Activated CD4-positive, alpha-beta T cell treated with anti-CD3 and anti-CD28 coated beads, Interleukin-2, Interleukin-4, amounts not matched to agents 100 ng/mL and 50 ng/mL, durations not matched to agents 16 hours and 8 hours (primary cell): ENCODE measurements at regions not wholly inside any gene's neighbourhood (a gene's known extent, or its start where the extent isn't known, plus 50 kb on each side); places are given as distances from the start of the nearest gene placed in this dataset.
"Not testable (repeated sequence)": the region's sequence is repeated elsewhere in the genome, so short reads cannot be mapped to it uniquely, and the experiment has no call there.

Experiments used
- DNase-seq: peaks from one replicate; pipeline ENCODE4 v3.0.0-alpha.2; 2020; ENCODE audit warnings: low spot score

GRCh38 chr4:137853424-137853823, 321.1 kb upstream of the PCDH18 start:
- no peak for DNase-seq

- no peak for DNase-seq
Measured at GRCh38 chr4:137852326-137852725, 320.0 kb upstream of the PCDH18 start.

GRCh38 chr4:137851435-137851834, 319.1 kb upstream of the PCDH18 start:
- DNase-seq, result no peak

GRCh38 chr4:137827945-137828344, 295.7 kb upstream of the PCDH18 start:
- not testable (repeated sequence) for DNase-seq

GRCh38 chr4:137825505-137825904, 293.2 kb upstream of the PCDH18 start:
- no peak for DNase-seq

GRCh38 chr4:137823007-137823406, 290.7 kb upstream of the PCDH18 start:
- DNase-seq, result no peak

- DNase-seq, result peak; percentile 19
Measured at GRCh38 chr4:137819964-137820383, 287.7 kb upstream of the PCDH18 start.

- no peak for DNase-seq
Measured at GRCh38 chr4:137812258-137812657, 280.0 kb upstream of the PCDH18 start.

GRCh38 chr4:137806420-137806819, 274.1 kb upstream of the PCDH18 start:
- no peak for DNase-seq

- no peak for DNase-seq
Measured at GRCh38 chr4:137804906-137805495, 272.7 kb upstream of the PCDH18 start.

GRCh38 chr4:137800861-137801260, 268.6 kb upstream of the PCDH18 start:
- no peak for DNase-seq

- no peak for DNase-seq
Measured at GRCh38 chr4:137794764-137795254, 262.5 kb upstream of the PCDH18 start.

- not testable (repeated sequence) for DNase-seq
Measured at GRCh38 chr4:137789263-137789662, 257.0 kb upstream of the PCDH18 start.

- DNase-seq, result not testable (repeated sequence)
Measured at GRCh38 chr4:137783923-137784322, 251.6 kb upstream of the PCDH18 start.

GRCh38 chr4:137775701-137776100, 243.4 kb upstream of the PCDH18 start:
- DNase-seq, result no peak

- DNase-seq, result no peak
Measured at GRCh38 chr4:137774501-137774900, 242.2 kb upstream of the PCDH18 start.

GRCh38 chr4:137768881-137769280, 236.6 kb upstream of the PCDH18 start:
- no peak for DNase-seq

- DNase-seq, result no peak
Measured at GRCh38 chr4:137768196-137768595, 235.9 kb upstream of the PCDH18 start.

- no peak for DNase-seq
Measured at GRCh38 chr4:137762591-137762990, 230.3 kb upstream of the PCDH18 start.

GRCh38 chr4:137754652-137755471, 222.6 kb upstream of the PCDH18 start:
- no peak for DNase-seq

GRCh38 chr4:137749466-137749865, 217.2 kb upstream of the PCDH18 start:
- no peak for DNase-seq

- no peak for DNase-seq
Measured at GRCh38 chr4:137748616-137749015, 216.3 kb upstream of the PCDH18 start.

- DNase-seq, result no peak
Measured at GRCh38 chr4:137740141-137740540, 207.8 kb upstream of the PCDH18 start.
